ENCODE measurements at regions not wholly inside any gene's neighbourhood (a gene's known extent, or its start where the extent isn't known, plus 50 kb on each side); places are given as distances from the start of the nearest gene placed in this dataset.

GRCh38 chr4:138904793-138905192, 110.8 kb upstream of the NOCT start:
- DNase-seq (ENCODE audit: low read depth), result no peak
- TF ChIP-seq CTCF (IDR thresholded peaks at IDR 0.05; ENCODE audit: low read depth, low read length) (no peak), MAX (IDR thresholded peaks at IDR 0.05; ENCODE audit: low read depth, low read length) (no peak), POLR2A (IDR thresholded peaks at IDR 0.05; ENCODE audit: extremely low read depth, insufficient read length) (no peak), MYC (IDR thresholded peaks at IDR 0.05; ENCODE audit: low read depth, low read length) (no peak)
- H3K4me3 ChIP-seq (ENCODE audit: low read depth, low read length), result no peak overlapping the region

- no peak for DNase-seq (ENCODE audit: low read depth)
- TF ChIP-seq MAX (IDR thresholded peaks at IDR 0.05; ENCODE audit: low read depth, low read length) (no peak), MYC (IDR thresholded peaks at IDR 0.05; ENCODE audit: low read depth, low read length) (no peak), CTCF (IDR thresholded peaks at IDR 0.05; ENCODE audit: low read depth, low read length) (no peak), POLR2A (IDR thresholded peaks at IDR 0.05; ENCODE audit: extremely low read depth, insufficient read length) (no peak)
These were observed 112.4 kb upstream of the NOCT start for GRCh38 chr4:138903185-138903584.

GRCh38 chr4:138902705-138903104, 112.9 kb upstream of the NOCT start:
- no peak for DNase-seq (ENCODE audit: low read depth)
- TF ChIP-seq MYC (IDR thresholded peaks at IDR 0.05; ENCODE audit: low read depth, low read length) (no peak), CTCF (IDR thresholded peaks at IDR 0.05; ENCODE audit: low read depth, low read length) (no peak), MAX (IDR thresholded peaks at IDR 0.05; ENCODE audit: low read depth, low read length) (no peak), POLR2A (IDR thresholded peaks at IDR 0.05; ENCODE audit: extremely low read depth, insufficient read length) (no peak)
- no peak overlapping the region for H3K4me3 ChIP-seq (ENCODE audit: low read depth, low read length)

More at GRCh38 chr4:138903185-138903584, 112.4 kb upstream of the NOCT start:
- H3K4me3 ChIP-seq (ENCODE audit: low read depth, low read length), result no peak overlapping the region

- TF ChIP-seq MYC (IDR thresholded peaks at IDR 0.05; ENCODE audit: low read depth, low read length), result no peak
- TF ChIP-seq MAX (IDR thresholded peaks at IDR 0.05; ENCODE audit: low read depth, low read length), result no peak
- TF ChIP-seq POLR2A (IDR thresholded peaks at IDR 0.05; ENCODE audit: extremely low read depth, insufficient read length), result no peak
- no peak for TF ChIP-seq CTCF (IDR thresholded peaks at IDR 0.05; ENCODE audit: low read depth, low read length)
- no peak overlapping the region for H3K4me3 ChIP-seq (ENCODE audit: low read depth, low read length)
- DNase-seq (ENCODE audit: low read depth), result no peak
These were observed 114.4 kb upstream of the NOCT start for GRCh38 chr4:138901177-138901576.

GRCh38 chr4:138899999-138900398, 115.6 kb upstream of the NOCT start:
- no peak overlapping the region for H3K4me3 ChIP-seq (ENCODE audit: low read depth, low read length)
- TF ChIP-seq CTCF (IDR thresholded peaks at IDR 0.05; ENCODE audit: low read depth, low read length) (no peak), MAX (IDR thresholded peaks at IDR 0.05; ENCODE audit: low read depth, low read length) (no peak), MYC (IDR thresholded peaks at IDR 0.05; ENCODE audit: low read depth, low read length) (no peak), POLR2A (IDR thresholded peaks at IDR 0.05; ENCODE audit: extremely low read depth, insufficient read length) (no peak)
- no peak for DNase-seq (ENCODE audit: low read depth)

- no peak for TF ChIP-seq MYC (IDR thresholded peaks at IDR 0.05; ENCODE audit: low read depth, low read length)
- TF ChIP-seq CTCF (IDR thresholded peaks at IDR 0.05; ENCODE audit: low read depth, low read length), result no peak
- DNase-seq (ENCODE audit: low read depth), result no peak
- no peak overlapping the region for H3K4me3 ChIP-seq (ENCODE audit: low read depth, low read length)
These were observed 117.3 kb upstream of the NOCT start for GRCh38 chr4:138898282-138898681.
